Upper lobe of right lung (tissue), 1 donor: ENCODE measurements at regions not wholly inside any gene's neighbourhood (a gene's known extent, or its start where the extent isn't known, plus 50 kb on each side); places are given as distances from the start of the nearest gene placed in this dataset.

ENCODE experiments used
- ATAC-seq: fragments of 200-7000 bp; cut with Tn5 transposase; one replicate; pipeline ENCODE4 v1.9.1; 2020; ENCODE audit warnings: mild to moderate bottlenecking, moderate library complexity
- DNase-seq: peaks from one replicate; pipeline ENCODE4 v3.0.0-alpha.2; 2020
- H3K27ac ChIP-seq: fragments of 200-600 bp; one replicate; pipeline ENCODE4 v1.8.0; 2022
- H3K27me3 ChIP-seq: fragments of 200-600 bp; one replicate; pipeline ENCODE4 v1.8.0; 2022; ENCODE audit warnings: mild to moderate bottlenecking
- H3K36me3 ChIP-seq: fragments of 200-600 bp; one replicate; pipeline ENCODE4 v1.8.0; 2022
- H3K4me1 ChIP-seq: fragments of 200-600 bp; one replicate; pipeline ENCODE4 v1.8.0; 2022
- H3K4me3 ChIP-seq: fragments of 200-600 bp; one replicate; pipeline ENCODE4 v1.8.0; 2022; ENCODE audit warnings: mild to moderate bottlenecking
- H3K9me3 ChIP-seq: fragments of 200-600 bp; one replicate; pipeline ENCODE4 v1.8.0; 2022
- intact Hi-C: fragments of 100-400 bp; cut with DNase I; formaldehyde crosslinking; loops from one replicate; pipeline ENCODE4 v1.11.0; 2022
- TF ChIP-seq, protein P1 (sequence below): fragments of 200-600 bp; IDR thresholded peaks from one replicate; pipeline ENCODE4 v1.8.0; 2022; ENCODE audit warnings: antibody characterized with exemption
- donor health status: DM: no; HTN: yes; CAD: no; lungs with severe emphysema.

DNA sequence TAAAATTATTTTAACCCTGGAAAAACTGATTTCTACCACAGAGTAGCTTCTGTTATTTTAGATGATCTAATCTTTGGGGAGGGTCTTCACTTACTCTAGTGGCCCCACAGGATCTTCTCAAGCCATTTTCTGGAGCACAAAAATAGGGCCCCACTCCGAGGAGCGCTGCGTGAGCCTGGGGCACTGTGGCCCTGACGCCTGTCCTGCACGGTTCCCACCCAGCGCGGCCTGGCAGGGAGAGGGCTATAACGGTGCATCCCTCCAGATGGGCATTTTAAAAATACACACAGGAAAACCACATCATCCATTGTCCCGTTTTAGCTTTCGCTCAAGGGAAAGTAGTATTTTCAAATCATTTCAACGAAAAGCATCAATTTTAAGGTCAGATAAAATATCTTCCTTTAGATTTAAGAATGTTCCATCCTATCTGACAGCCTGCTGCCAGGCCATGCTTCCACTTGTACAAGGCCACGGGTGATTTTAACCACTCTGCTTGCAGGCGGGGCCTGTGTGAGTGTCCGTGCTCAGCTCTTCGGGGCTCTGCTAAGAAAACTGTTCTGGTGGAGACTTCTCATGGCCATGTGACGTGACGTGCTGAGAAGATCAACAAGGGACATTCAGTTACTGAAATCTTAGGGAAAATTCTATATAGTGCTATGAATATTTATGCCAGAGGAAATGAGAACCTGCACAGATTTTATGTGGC is 683.8 kb upstream of the SGCG start:
- H3K27ac ChIP-seq, result no peak overlapping the region
- intact Hi-C loops, result no loop called here
- H3K9me3 ChIP-seq, result no peaks in the 10 kb centered on the region
- H3K4me3 ChIP-seq, result no peak overlapping the region
- H3K27me3 ChIP-seq, result no peaks in the 10 kb centered on the region
- ATAC-seq, result no peak
- TF ChIP-seq, protein P1, sequence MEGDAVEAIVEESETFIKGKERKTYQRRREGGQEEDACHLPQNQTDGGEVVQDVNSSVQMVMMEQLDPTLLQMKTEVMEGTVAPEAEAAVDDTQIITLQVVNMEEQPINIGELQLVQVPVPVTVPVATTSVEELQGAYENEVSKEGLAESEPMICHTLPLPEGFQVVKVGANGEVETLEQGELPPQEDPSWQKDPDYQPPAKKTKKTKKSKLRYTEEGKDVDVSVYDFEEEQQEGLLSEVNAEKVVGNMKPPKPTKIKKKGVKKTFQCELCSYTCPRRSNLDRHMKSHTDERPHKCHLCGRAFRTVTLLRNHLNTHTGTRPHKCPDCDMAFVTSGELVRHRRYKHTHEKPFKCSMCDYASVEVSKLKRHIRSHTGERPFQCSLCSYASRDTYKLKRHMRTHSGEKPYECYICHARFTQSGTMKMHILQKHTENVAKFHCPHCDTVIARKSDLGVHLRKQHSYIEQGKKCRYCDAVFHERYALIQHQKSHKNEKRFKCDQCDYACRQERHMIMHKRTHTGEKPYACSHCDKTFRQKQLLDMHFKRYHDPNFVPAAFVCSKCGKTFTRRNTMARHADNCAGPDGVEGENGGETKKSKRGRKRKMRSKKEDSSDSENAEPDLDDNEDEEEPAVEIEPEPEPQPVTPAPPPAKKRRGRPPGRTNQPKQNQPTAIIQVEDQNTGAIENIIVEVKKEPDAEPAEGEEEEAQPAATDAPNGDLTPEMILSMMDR, result no peak
- H3K4me1 ChIP-seq, result no peaks in the 10 kb centered on the region
- H3K36me3 ChIP-seq, result no peaks in the 10 kb centered on the region
- DNase-seq, result no peak

GRCh38 chr13:22497991-22498780 is 682.6 kb upstream of the SGCG start:
- intact Hi-C loops, result no loop called here
- Histone ChIP-seq H3K4me1 (no peaks in the 10 kb centered on the region), H3K4me3 (no peak overlapping the region), H3K36me3 (no peaks in the 10 kb centered on the region), H3K27me3 (no peaks in the 10 kb centered on the region), H3K27ac (no peak overlapping the region), H3K9me3 (no peaks in the 10 kb centered on the region)
- no peak for ATAC-seq
- DNase-seq, result no peak
- TF ChIP-seq, protein P1, result no peak

DNA sequence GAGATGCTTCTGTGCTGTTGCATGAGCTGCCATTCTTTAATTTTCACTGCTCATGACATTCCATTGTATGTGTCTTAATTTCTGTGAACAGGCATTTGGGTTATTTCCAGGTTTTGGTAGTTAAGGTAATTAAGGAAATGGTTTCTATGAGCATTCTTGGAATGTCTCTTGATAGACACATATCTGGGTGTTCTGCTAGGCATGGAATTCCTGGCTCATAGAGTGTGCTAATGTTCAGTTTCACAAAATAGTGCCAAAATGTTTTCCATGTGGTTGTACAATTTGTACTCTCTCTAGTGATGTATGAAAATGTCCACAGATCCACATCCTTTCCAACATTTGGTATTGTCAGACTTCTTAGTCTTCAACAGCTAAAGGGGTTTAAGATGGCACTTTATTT is 680.9 kb upstream of the SGCG start:
- no peaks in the 10 kb centered on the region for H3K9me3 ChIP-seq
- H3K36me3 ChIP-seq, result no peaks in the 10 kb centered on the region
- intact Hi-C loops, result no loop called here
- DNase-seq (no peak), ATAC-seq (no peak)
- TF ChIP-seq, protein P1, result no peak
- H3K4me3 ChIP-seq, result no peak overlapping the region
- no peaks in the 10 kb centered on the region for H3K4me1 ChIP-seq
- H3K27ac ChIP-seq, result no peak overlapping the region
- no peaks in the 10 kb centered on the region for H3K27me3 ChIP-seq

- ATAC-seq, result peak; percentile 28
- TF ChIP-seq, protein P1, result no peak
Observed at GRCh38 chr13:22505489-22505888, 675.3 kb upstream of the SGCG start.

GRCh38 chr13:22506096-22506691 is 674.6 kb upstream of the SGCG start:
- ATAC-seq (no peak), DNase-seq (no peak)
- TF ChIP-seq, protein P1, result no peak
- no peaks in the 10 kb centered on the region for H3K36me3 ChIP-seq
- H3K27ac ChIP-seq, result no peak overlapping the region
- H3K4me1 ChIP-seq, result peaks cover 6% of the 10 kb centered on the region
- H3K4me3 ChIP-seq, result no peak overlapping the region
- intact Hi-C loops, result no loop called here
- no peaks in the 10 kb centered on the region for H3K27me3 ChIP-seq
- no peaks in the 10 kb centered on the region for H3K9me3 ChIP-seq

More at GRCh38 chr13:22505489-22505888, 675.3 kb upstream of the SGCG start:
- H3K36me3 ChIP-seq, result no peaks in the 10 kb centered on the region
- H3K27ac ChIP-seq, result no peak overlapping the region
- no peak overlapping the region for H3K4me3 ChIP-seq
- no peaks in the 10 kb centered on the region for H3K27me3 ChIP-seq
- H3K9me3 ChIP-seq, result no peaks in the 10 kb centered on the region
- peaks cover 6% of the 10 kb centered on the region for H3K4me1 ChIP-seq
- intact Hi-C loops, result no loop called here
- no peak for DNase-seq
